H9 (cell line): ENCODE measurements at regions not wholly inside any gene's neighbourhood (a gene's known extent, or its start where the extent isn't known, plus 50 kb on each side); places are given as distances from the start of the nearest gene placed in this dataset.

Source experiments
- DNase-seq: peaks from one replicate; pipeline ENCODE4 v3.0.0-alpha.2; 2017
- H2AFZ ChIP-seq: one replicate; pipeline ENCODE4 v1.6.1; 2013; ENCODE audit warnings: mild to moderate bottlenecking, low read length, control low read depth, moderate library complexity
- H2AK5ac ChIP-seq: 2 replicates; pipeline ENCODE4 v1.6.1; 2013; ENCODE audit warnings: low read length, control low read depth, mixed read lengths; ENCODE audit not compliant: insufficient read length
- H2BK120ac ChIP-seq: one replicate; pipeline ENCODE4 v1.6.1; 2013; ENCODE audit warnings: low read depth, mild to moderate bottlenecking, low read length, control low read depth, inconsistent platforms; ENCODE audit not compliant: poor library complexity, severe bottlenecking
- H2BK12ac ChIP-seq: 2 replicates; pipeline ENCODE4 v1.6.1; 2013; ENCODE audit warnings: low read length, control low read depth, mixed read lengths, low read depth; ENCODE audit not compliant: insufficient read length
- H2BK15ac ChIP-seq: 2 replicates; pipeline ENCODE4 v1.6.1; 2013; ENCODE audit warnings: low read depth, low read length, control low read depth
- H2BK20ac ChIP-seq: one replicate; pipeline ENCODE4 v1.6.1; 2013; ENCODE audit warnings: low read depth, mild to moderate bottlenecking, low read length, control low read depth, inconsistent platforms; ENCODE audit not compliant: poor library complexity, severe bottlenecking
- H2BK5ac ChIP-seq: 2 replicates; pipeline ENCODE4 v1.6.1; 2013; ENCODE audit warnings: low read length, control low read depth, mixed read lengths; ENCODE audit not compliant: insufficient read length
- H3K14ac ChIP-seq: 2 replicates; pipeline ENCODE4 v1.6.1; 2013; ENCODE audit warnings: low read length, control low read depth; ENCODE audit not compliant: insufficient read depth
- H3K18ac ChIP-seq: 2 replicates; pipeline ENCODE4 v1.6.1; 2013; ENCODE audit warnings: low read depth, mild to moderate bottlenecking, mixed read lengths, low read length, control low read depth; ENCODE audit not compliant: insufficient read length
- H3K23ac ChIP-seq: 2 replicates; pipeline ENCODE4 v1.6.1; 2013; ENCODE audit warnings: low read length, control low read depth, mixed read lengths, low read depth; ENCODE audit not compliant: insufficient read length
- H3K23me2 ChIP-seq: 2 replicates; pipeline ENCODE4 v1.6.1; 2013; ENCODE audit warnings: low read depth, mild to moderate bottlenecking, mixed read lengths, low read length, control low read depth; ENCODE audit not compliant: insufficient read length, poor library complexity, severe bottlenecking
- H3K27ac ChIP-seq: 2 replicates; pipeline ENCODE4 v1.5.1; 2013; ENCODE audit warnings: low read length, control low read depth, mixed read lengths, low read depth; ENCODE audit not compliant: insufficient read length
- H3K27me3 ChIP-seq: 2 replicates; pipeline ENCODE4 v1.6.1; 2013; ENCODE audit warnings: low read length, control low read depth, inconsistent platforms; ENCODE audit not compliant: insufficient read depth
- H3K4ac ChIP-seq: 2 replicates; pipeline ENCODE4 v1.6.1; 2013; ENCODE audit warnings: low read depth, mild to moderate bottlenecking, control low read depth, inconsistent platforms, low read length, moderate library complexity
- H3K4me1 ChIP-seq: 2 replicates; pipeline ENCODE4 v1.6.1; 2013; ENCODE audit warnings: low read length, control low read depth, inconsistent platforms; ENCODE audit not compliant: insufficient read depth
- H3K4me2 ChIP-seq: 2 replicates; pipeline ENCODE4 v1.6.1; 2013; ENCODE audit warnings: low read length, control low read depth, mixed read lengths; ENCODE audit not compliant: insufficient read length, insufficient read depth
- H3K56ac ChIP-seq: 2 replicates; pipeline ENCODE4 v1.6.1; 2013; ENCODE audit warnings: low read depth, mild to moderate bottlenecking, mixed read lengths, low read length, control low read depth; ENCODE audit not compliant: insufficient read length
- H3K79me1 ChIP-seq: 2 replicates; pipeline ENCODE4 v1.6.1; 2013; ENCODE audit warnings: low read depth, mild to moderate bottlenecking, moderate library complexity, low read length, control low read depth, inconsistent platforms; ENCODE audit not compliant: insufficient read depth, poor library complexity, severe bottlenecking
- H3K79me2 ChIP-seq: 2 replicates; pipeline ENCODE4 v1.6.1; 2013; ENCODE audit warnings: low read length, control low read depth, inconsistent platforms; ENCODE audit not compliant: insufficient read depth
- H3K9ac ChIP-seq: 2 replicates; pipeline ENCODE4 v1.6.1; 2013; ENCODE audit warnings: low read length, control low read depth, mixed read lengths; ENCODE audit not compliant: insufficient read length; ENCODE audit errors: extremely low read depth
- H3K9me3 ChIP-seq: one replicate; pipeline ENCODE4 v1.6.1; 2013; ENCODE audit warnings: low read depth, low read length, inconsistent platforms; ENCODE audit not compliant: control insufficient read depth
- H3T11ph ChIP-seq: one replicate; pipeline ENCODE4 v1.6.1; 2013; ENCODE audit warnings: mild to moderate bottlenecking, low read length, control low read depth, inconsistent platforms
- H4K20me1 ChIP-seq: one replicate; pipeline ENCODE4 v1.6.1; 2013; ENCODE audit not compliant: control insufficient read depth, insufficient read length, insufficient read depth
- H4K5ac ChIP-seq: 2 replicates; pipeline ENCODE4 v1.6.1; 2013; ENCODE audit warnings: low read depth, mild to moderate bottlenecking, mixed read lengths, low read length, control low read depth; ENCODE audit not compliant: insufficient read length
- H4K8ac ChIP-seq: replicated peaks from 2 replicates; pipeline ENCODE4 v1.6.1; 2013; ENCODE audit warnings: low read length, control low read depth, mixed read lengths, low read depth; ENCODE audit not compliant: insufficient read length
- H4K91ac ChIP-seq: 2 replicates; pipeline ENCODE4 v1.6.1; 2013; ENCODE audit warnings: low read depth, mild to moderate bottlenecking, moderate library complexity, mixed read lengths, low read length, control low read depth; ENCODE audit not compliant: insufficient read length
- H3K27ac Mint-ChIP-seq, 3 experiments: 2 replicates in 2 of 3; 3 replicates in 1 of 3; pipeline ENCODE4 v1.8.0; 2020 to 2021; ENCODE audit warnings: mixed read lengths in 3 of 3, mild to moderate bottlenecking in 1 of 3, moderate library complexity in 1 of 3
- H3K27me3 Mint-ChIP-seq: 2 replicates; pipeline ENCODE4 v1.8.0; 2021; ENCODE audit warnings: low read depth, mild to moderate bottlenecking, moderate library complexity, mixed read lengths
- H3K36me3 Mint-ChIP-seq, 3 experiments: 2 replicates in 2 of 3; 3 replicates in 1 of 3; pipeline ENCODE4 v1.8.0; 2020 to 2021; ENCODE audit warnings: low read depth in 3 of 3, mixed read lengths in 3 of 3; ENCODE audit not compliant: insufficient read depth in 1 of 3
- H3K4me1 Mint-ChIP-seq, 2 experiments: 2 replicates each; pipeline ENCODE4 v1.8.0; 2020; ENCODE audit warnings: mixed read lengths in 2 of 2
- H3K4me3 Mint-ChIP-seq, 2 experiments: 2 replicates in 1 of 2; 3 replicates in 1 of 2; pipeline ENCODE4 v1.8.0; 2020 to 2021; ENCODE audit warnings: mild to moderate bottlenecking in 2 of 2, mixed read lengths in 2 of 2, moderate library complexity in 1 of 2
- H3K9me3 Mint-ChIP-seq, 2 experiments: 2 replicates in 1 of 2; 3 replicates in 1 of 2; pipeline ENCODE4 v1.8.0; 2020; ENCODE audit warnings: mild to moderate bottlenecking in 2 of 2, mixed read lengths in 2 of 2, moderate library complexity in 1 of 2
- CTCF ChIP-seq: fragments of 200-600 bp; sonication (generic); conservative IDR thresholded peaks from 3 replicates; pipeline ENCODE4 v1.8.0; 2021; ENCODE audit warnings: antibody characterized with exemption, mild to moderate bottlenecking
- WGBS: extraction: QIAGEN DNeasy Blood & Tissue Kit; methylation state at CpG from one replicate; pipeline ENCODE4 v1.1.7; 2013; ENCODE audit warnings: missing lambda C conversion rate, low lambda C conversion rate, mixed read lengths; ENCODE audit not compliant: insufficient read length; ENCODE audit errors: extremely low coverage; 5-methylcytosine and 5-hydroxymethylcytosine counted together

- H3K4me2 ChIP-seq: no peak overlapping the region
- no peak overlapping the region for H2BK20ac ChIP-seq
- no peak overlapping the region for H3K23ac ChIP-seq
- no peak overlapping the region for H3K14ac ChIP-seq
- no CpG with 5 or more reads among the region's 4 CpGs for WGBS
- H3K56ac ChIP-seq: no peak overlapping the region
- DNase-seq: no peak
- no peak overlapping the region for H4K5ac ChIP-seq
- H4K8ac ChIP-seq: no peak overlapping the region
- no peak overlapping the region for H2BK12ac ChIP-seq
- no peaks in the 10 kb centered on the region for H3K23me2 ChIP-seq
- no peak overlapping the region for H3K9ac ChIP-seq
- no peak overlapping the region for H2AK5ac ChIP-seq
- no peak overlapping the region for H3K27ac ChIP-seq
- Mint-ChIP-seq H3K27ac (no peak overlapping the region), H3K9me3 (peaks cover 77 to 81% of the 10 kb centered on the region in 2 experiments), H3K4me3 (no peak overlapping the region), H3K36me3 (peaks cover 31 to 34% (median 32%) of the 10 kb centered on the region in 3 experiments), H3K27me3 (peaks cover 1% of the 10 kb centered on the region; the same call in 1 of the 2 replicates), H3K4me1 (peaks cover 2 to 6% of the 10 kb centered on the region in 2 experiments; a peak in 2 of 4 replicates)
- no peak overlapping the region for H2BK5ac ChIP-seq
- H3T11ph ChIP-seq: no peak overlapping the region
- no peaks in the 10 kb centered on the region for H3K79me1 ChIP-seq
- no peak overlapping the region for H3K18ac ChIP-seq
- no peak overlapping the region for H3K4ac ChIP-seq
- H3K27me3 ChIP-seq: no peaks in the 10 kb centered on the region
- no peak for TF ChIP-seq CTCF
- H4K20me1 ChIP-seq: no peaks in the 10 kb centered on the region
- no peak overlapping the region for H2BK15ac ChIP-seq
- no peaks in the 10 kb centered on the region for H3K4me1 ChIP-seq
- H3K9me3 ChIP-seq: peaks cover 43% of the 10 kb centered on the region
- no peak overlapping the region for H4K91ac ChIP-seq
- H2AFZ ChIP-seq: no peak overlapping the region
- H2BK120ac ChIP-seq: no peak overlapping the region
- no peaks in the 10 kb centered on the region for H3K79me2 ChIP-seq
Observed at GRCh38 chrX:19245711-19246269, 97.9 kb upstream of the PDHA1 start.
